Neural crest cell (in vitro differentiated cells): ENCODE measurements at regions not wholly inside any gene's neighbourhood (a gene's known extent, or its start where the extent isn't known, plus 50 kb on each side); places are given as distances from the start of the nearest gene placed in this dataset.

Experiments used
- DNase-seq: peaks from one replicate; pipeline ENCODE4 v3.0.0; 2021; ENCODE audit warnings: low read depth, mixed read lengths, low spot score
- H3K27ac Mint-ChIP-seq: one replicate; pipeline ENCODE4 v1.8.0; 2021; ENCODE audit warnings: mild to moderate bottlenecking, mixed read lengths; ENCODE audit not compliant: unreplicated experiment
- H3K27me3 Mint-ChIP-seq: 2 replicates; pipeline ENCODE4 v1.8.0; 2021; ENCODE audit warnings: low read depth, mild to moderate bottlenecking, mixed read lengths
- H3K36me3 Mint-ChIP-seq: 2 replicates; pipeline ENCODE4 v1.8.0; 2021; ENCODE audit warnings: low read depth, mild to moderate bottlenecking, mixed read lengths
- H3K4me1 Mint-ChIP-seq: 2 replicates; pipeline ENCODE4 v1.8.0; 2021; ENCODE audit warnings: mixed read lengths
- H3K4me3 Mint-ChIP-seq: one replicate; pipeline ENCODE4 v1.8.0; 2021; ENCODE audit warnings: mild to moderate bottlenecking, mixed read lengths
- H3K9me3 Mint-ChIP-seq: 2 replicates; pipeline ENCODE4 v1.8.0; 2021; ENCODE audit warnings: mixed read lengths
- TF ChIP-seq, protein P1 (sequence below): fragments of 200-600 bp; sonication (generic); conservative IDR thresholded peaks from 2 replicates; pipeline ENCODE4 v1.5.0; 2021; ENCODE audit warnings: antibody characterized with exemption, mild to moderate bottlenecking

DNA sequence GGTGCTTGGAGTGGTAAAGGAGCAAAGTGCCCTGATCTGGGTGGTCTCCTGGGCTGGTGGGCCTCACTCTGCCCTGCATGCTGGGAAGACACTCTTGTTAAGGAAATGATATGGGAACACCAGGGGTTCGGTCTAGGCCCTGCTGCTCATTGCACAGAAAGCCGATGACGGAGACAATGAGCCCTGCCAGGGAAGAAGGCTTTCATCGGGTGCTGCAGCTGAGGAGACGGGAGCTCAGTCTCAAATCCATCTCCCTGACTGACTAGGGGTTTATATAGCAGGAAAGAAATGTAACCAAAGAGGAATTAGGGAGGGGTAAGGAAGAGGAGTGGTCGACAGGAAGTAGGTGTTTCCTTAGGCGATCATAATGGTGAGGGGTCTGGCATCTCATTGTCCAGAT is 253.4 kb downstream of the TEX29 start:
- no peaks in the 10 kb centered on the region for H3K4me1 Mint-ChIP-seq
- H3K9me3 Mint-ChIP-seq, result peaks cover 7% of the 10 kb centered on the region
- no peak overlapping the region for H3K4me3 Mint-ChIP-seq
- H3K36me3 Mint-ChIP-seq, result peaks cover 18% of the 10 kb centered on the region
- TF ChIP-seq, protein P1, sequence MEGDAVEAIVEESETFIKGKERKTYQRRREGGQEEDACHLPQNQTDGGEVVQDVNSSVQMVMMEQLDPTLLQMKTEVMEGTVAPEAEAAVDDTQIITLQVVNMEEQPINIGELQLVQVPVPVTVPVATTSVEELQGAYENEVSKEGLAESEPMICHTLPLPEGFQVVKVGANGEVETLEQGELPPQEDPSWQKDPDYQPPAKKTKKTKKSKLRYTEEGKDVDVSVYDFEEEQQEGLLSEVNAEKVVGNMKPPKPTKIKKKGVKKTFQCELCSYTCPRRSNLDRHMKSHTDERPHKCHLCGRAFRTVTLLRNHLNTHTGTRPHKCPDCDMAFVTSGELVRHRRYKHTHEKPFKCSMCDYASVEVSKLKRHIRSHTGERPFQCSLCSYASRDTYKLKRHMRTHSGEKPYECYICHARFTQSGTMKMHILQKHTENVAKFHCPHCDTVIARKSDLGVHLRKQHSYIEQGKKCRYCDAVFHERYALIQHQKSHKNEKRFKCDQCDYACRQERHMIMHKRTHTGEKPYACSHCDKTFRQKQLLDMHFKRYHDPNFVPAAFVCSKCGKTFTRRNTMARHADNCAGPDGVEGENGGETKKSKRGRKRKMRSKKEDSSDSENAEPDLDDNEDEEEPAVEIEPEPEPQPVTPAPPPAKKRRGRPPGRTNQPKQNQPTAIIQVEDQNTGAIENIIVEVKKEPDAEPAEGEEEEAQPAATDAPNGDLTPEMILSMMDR, result no peak
- no peak overlapping the region for H3K27ac Mint-ChIP-seq
- H3K27me3 Mint-ChIP-seq, result no peaks in the 10 kb centered on the region
- DNase-seq, result no peak

DNA sequence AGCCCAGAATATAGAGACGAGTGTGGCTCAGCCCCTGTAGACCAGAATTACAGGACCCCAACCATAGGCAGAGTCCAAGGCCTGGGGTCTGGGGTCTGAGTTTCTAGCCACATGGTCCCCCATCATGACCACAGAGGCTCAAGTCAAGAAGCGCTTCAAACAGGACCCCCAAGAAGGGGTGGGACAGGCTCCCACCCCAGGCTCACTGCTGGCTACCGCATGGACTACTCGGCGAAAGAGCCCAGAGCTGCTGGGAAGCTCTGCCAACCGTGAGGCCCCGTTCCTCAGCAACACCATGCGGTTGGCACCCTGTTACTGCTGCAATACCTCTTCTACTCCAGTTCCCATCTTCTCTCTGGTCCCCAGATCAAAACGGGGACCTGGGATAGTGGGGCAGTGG is 254.8 kb downstream of the TEX29 start:
- H3K9me3 Mint-ChIP-seq, result peaks cover 7% of the 10 kb centered on the region
- H3K4me3 Mint-ChIP-seq, result no peak overlapping the region
- TF ChIP-seq, protein P1, result no peak
- H3K36me3 Mint-ChIP-seq, result peaks cover 21% of the 10 kb centered on the region
- no peak for DNase-seq
- no peak overlapping the region for H3K27ac Mint-ChIP-seq
- no peaks in the 10 kb centered on the region for H3K27me3 Mint-ChIP-seq
- no peaks in the 10 kb centered on the region for H3K4me1 Mint-ChIP-seq

DNA sequence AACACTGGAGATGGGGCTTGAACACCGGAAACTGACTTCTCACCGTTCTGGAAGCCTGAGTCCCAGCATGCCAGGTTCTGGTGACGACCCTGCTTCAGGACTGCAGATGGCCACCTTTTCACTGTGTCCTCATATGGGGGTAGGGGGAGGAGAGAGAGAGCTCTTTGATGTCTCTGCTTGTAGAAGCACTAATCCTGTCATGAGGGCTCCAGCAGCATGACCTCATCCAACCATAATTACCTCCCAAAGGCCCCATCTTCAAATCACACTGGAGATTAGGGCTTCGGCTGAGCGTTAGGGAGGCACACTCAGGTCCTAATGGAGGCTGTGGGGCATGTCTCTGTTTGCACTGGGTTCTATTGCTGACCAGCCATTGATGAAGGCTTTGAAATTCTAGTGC is 255.3 kb downstream of the TEX29 start:
- H3K4me1 Mint-ChIP-seq, result no peaks in the 10 kb centered on the region
- H3K9me3 Mint-ChIP-seq, result peaks cover 7% of the 10 kb centered on the region
- no peak overlapping the region for H3K27ac Mint-ChIP-seq
- no peaks in the 10 kb centered on the region for H3K27me3 Mint-ChIP-seq
- TF ChIP-seq, protein P1, result no peak
- peaks cover 21% of the 10 kb centered on the region for H3K36me3 Mint-ChIP-seq
- no peak for DNase-seq
- no peak overlapping the region for H3K4me3 Mint-ChIP-seq

DNA sequence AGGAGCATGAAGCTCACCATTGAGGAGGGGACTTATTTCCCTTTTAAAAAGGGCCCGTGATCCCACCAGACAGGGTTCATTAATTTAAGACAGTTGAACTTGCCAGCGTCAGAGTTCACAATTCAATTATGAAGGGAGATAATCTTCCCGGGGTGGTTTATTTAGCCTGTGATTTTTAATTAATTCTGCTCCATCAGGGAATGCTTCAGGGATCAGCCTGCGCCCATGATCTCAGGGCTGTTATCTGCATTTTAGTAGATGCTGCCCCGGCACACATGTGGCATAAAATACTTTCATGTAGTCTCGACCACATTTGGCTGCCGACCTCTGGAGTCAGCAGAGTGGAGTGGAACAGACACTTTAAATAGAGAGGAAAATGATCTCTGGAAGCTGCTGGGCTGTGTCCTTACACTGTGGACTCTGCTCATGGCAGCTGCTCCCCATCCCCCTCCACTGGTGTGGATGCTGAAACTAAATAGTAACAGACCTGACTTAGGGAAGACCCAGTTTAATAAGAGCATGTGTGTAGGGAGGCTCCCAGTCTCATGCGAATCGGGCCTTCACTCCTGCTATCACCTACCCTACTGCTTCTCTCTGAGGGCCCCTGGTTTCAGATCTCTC is 256.9 kb downstream of the TEX29 start:
- Mint-ChIP-seq H3K4me3 (no peak overlapping the region), H3K27me3 (no peaks in the 10 kb centered on the region), H3K36me3 (peaks cover 24% of the 10 kb centered on the region), H3K27ac (no peak overlapping the region), H3K9me3 (peaks cover 10% of the 10 kb centered on the region), H3K4me1 (no peaks in the 10 kb centered on the region)
- no peak for DNase-seq
- TF ChIP-seq, protein P1, result no peak

DNA sequence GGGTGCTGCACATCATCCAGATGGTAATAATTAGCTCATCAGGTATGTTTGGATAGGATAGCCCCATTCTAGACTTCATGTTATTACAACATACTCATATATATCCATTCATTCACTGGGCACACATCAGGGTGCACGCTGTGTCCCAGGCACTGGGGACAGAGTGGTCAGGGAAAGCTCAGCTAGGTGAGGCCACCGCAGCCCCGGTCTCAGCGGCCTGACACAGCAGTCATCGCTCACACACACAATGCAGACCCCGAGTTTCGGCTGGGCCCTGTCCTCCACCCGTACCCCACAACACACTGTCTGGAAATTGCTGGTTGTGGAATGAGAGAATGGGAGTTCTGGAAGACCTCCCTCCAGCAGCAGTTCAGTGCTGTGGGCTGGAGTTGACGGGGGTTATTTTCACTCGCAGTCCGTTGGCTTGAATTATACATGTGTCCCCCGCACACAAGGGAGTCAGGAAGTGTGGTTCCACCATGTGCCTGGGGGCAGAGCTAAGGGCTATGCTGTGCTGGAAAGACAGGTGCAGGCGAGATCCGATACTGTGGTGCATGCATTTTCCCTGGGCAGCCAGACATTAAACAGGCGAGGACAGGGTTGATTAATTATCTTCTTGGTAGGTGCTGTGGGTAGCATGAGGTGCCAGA is 257.6 kb downstream of the TEX29 start:
- Mint-ChIP-seq H3K9me3 (peaks cover 10% of the 10 kb centered on the region), H3K4me1 (no peaks in the 10 kb centered on the region), H3K36me3 (peaks cover 24% of the 10 kb centered on the region), H3K4me3 (no peak overlapping the region), H3K27me3 (no peaks in the 10 kb centered on the region), H3K27ac (no peak overlapping the region)
- no peak for DNase-seq
- TF ChIP-seq, protein P1, result no peak
